ENCODE measurements at regions not wholly inside any gene's neighbourhood (a gene's known extent, or its start where the extent isn't known, plus 50 kb on each side); places are given as distances from the start of the nearest gene placed in this dataset.

DNA sequence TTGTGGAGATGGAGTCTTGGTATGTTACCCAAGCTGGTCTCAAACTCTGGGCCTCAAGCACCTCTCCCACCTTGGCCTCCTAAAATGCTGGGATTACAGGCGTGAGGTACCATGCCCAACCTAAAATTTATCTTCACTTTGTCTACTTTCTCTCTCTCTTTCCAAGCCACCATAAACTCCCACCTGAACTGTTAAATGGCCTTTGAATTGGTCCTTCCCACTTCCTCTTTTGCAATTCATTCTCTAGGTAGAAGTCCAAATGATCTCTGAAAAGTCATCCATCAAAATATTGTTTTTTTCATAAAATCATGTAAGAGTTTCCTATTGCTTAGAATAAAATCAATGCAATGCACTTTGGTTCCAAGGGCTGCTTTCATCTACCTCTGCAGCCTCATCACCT is 90.1 kb upstream of the CELF2 start:
- no peak for DNase-seq

DNA sequence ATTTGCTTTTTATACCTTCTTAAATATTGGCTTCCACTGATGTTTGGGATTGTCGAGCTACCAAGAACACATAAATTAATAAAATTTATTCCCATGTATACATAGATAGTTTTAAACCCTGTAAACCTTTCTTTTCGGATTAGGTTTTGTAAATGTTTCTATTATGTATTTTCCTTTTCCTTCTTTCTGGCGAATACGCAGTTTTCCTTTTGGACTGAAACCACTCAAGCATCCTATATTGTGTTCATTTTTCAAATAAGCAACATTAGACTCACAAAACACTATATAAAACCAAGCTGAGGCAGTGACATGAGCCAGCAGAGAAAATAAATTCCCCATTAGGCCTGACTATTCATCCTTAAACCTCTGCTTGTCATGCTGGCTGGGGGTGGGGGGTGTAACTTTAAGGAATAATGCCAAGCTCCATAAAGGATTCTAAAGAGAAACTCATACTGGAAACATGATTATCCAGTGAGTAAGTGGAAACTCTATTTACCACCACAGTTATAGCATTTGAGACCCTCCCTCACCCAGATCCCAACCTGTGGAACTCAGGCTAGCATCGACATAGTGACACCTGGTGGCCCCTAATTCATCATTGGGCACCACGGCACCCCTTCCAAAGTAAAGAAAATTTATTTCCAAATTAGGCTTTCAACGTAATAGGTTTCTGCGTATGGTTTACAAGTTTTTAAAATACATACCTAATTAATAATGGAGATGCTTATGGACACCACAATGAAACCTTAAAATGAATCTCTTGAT is 86.5 kb upstream of the CELF2 start:
- no peak for DNase-seq

GRCh38 chr10:10935032-10935431 is 82.6 kb upstream of the CELF2 start:
- DNase-seq, result no peak

- DNase-seq, result no peak
Measured at GRCh38 chr10:10938676-10939075, 79.0 kb upstream of the CELF2 start.

DNA sequence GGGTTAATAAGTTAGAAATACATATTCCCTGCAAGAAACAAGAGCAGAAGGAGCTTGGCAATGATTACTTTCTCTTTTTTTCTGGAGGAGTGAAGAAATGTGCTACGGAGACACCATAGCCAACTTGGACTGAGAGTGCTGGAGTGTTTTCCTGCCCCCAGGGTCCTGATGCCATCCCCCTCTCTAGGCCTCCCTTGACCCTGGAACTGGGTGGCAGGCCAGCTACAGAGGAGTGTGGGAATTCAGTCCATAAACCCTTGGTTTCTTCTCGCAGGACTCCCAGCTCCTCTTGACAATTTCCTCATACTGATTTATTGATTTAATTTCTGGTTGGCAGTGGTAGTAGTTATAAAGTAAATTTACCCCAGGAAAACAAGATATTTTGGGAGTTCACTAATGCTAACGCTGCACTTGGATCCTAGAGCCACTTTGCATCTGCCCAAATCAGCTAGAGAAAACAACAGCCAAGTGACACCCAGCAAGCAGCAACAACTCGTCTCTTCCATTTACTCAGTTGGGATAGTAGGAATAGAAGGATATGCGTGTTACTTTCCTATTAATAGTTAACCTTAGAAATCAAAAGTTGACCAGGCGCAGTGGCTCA is 76.4 kb upstream of the CELF2 start:
- no peak for DNase-seq

GRCh38 chr10:10942441-10942840 is 75.2 kb upstream of the CELF2 start:
- DNase-seq, result no peak

DNA sequence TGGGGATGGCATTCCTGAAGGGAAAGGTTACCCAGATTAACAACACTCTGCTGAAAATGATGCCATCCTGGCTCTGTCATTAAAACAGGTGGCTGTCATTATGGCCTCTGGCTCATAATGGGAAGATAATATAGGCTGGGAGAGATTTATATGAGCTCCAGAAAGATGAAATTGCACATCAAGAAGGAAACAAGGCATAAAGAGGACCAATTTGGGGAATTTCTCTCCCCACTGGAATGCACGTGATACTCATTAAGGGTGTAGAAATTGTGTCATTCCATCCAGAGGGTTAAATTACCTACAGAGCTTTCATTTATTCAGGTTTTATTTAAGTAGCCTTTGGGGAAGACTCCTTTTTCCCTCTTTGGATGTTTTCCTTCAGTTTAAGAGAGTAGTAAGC is 71.6 kb upstream of the CELF2 start:
- DNase-seq, result no peak

GRCh38 chr10:10946801-10947200 is 70.9 kb upstream of the CELF2 start:
- no peak for DNase-seq

GRCh38 chr10:10951675-10952074 is 66.0 kb upstream of the CELF2 start:
- no peak for DNase-seq

DNA sequence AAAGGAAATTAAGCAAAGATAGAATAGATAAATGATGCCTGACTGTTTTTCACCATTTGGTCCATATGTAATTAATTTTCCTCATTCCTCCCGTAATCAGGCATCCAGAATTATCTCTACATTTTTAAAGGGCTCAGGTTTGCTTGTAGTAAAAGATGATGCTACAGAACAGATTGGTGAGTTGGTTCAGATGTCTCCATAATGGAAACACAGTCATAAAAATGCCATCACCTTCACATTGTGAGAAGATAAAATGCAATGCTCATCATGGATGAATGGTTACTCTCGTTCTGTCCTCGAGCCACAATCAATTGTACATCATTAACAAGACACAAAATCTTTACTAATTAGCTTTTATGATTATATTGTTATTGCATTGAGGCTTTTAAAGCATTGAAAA is 64.9 kb upstream of the CELF2 start:
- DNase-seq, result no peak

DNA sequence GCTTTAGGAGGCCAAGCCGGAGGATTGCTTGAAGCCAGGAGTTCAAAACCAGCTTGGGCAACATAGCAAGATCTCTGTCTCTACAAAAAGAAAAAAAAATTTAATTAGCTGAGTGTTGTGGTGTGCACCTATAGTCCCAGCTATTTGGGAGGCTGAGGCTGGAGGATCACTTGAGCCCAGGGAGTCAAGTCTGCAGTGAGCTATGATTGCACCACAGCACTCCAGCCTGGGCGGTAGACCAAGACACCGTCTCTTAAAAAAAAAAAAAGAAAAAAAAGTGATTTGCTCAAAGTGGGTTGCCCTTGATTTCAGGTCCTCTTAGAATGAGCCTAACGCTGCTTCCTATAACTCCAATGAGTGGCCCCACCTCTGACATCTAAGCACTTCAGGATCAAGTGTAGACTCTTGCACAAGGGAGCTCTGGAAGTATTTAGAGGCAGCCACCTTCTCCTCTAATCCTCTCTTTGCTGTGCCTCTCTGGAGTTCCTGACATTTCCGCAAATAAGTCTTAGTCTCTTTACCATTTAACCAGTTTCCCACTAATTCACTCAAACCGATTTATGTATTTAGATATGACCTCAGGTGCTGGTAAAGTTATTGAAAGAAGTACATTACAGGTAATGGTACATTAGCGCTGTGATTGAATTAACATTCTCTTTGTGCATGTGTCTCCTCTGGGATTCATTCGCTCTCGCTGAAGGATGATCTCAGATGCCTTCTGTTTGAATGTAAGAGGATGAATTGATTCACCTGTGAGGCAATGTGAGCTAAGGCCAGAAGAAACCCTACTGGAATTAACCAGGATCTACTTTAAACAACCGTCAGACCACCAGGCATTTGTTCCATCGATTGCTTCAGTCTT is 60.8 kb upstream of the CELF2 start:
- DNase-seq, result no peak

DNA sequence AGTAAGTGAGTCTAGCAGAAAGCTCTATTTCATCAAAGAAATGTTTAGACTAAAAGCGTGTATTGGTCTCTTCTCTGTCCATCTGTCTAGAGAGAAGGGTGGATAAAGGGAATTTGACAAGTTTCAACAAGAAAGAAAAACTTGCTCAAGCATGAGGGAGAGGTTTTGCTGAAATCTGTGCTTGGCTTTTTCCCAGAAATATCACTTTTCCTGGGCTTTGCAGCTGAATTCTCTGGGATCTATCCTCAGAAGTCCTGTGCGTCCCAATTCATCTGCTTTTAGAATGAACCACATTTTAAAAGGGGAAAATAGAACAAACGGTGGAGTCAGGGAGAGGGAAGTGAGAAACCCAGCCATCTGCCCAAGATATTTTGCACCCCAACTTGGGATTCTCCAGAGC is 59.6 kb upstream of the CELF2 start:
- DNase-seq, result no peak

GRCh38 chr10:10959666-10960065 is 58.0 kb upstream of the CELF2 start:
- DNase-seq, result no peak

GRCh38 chr10:10960534-10960933 is 57.1 kb upstream of the CELF2 start:
- no peak for DNase-seq

GRCh38 chr10:10961072-10961471 is 56.6 kb upstream of the CELF2 start:
- no peak for DNase-seq

- no peak for DNase-seq
Measured at GRCh38 chr10:10967029-10967428, 50.6 kb upstream of the CELF2 start.

DNA sequence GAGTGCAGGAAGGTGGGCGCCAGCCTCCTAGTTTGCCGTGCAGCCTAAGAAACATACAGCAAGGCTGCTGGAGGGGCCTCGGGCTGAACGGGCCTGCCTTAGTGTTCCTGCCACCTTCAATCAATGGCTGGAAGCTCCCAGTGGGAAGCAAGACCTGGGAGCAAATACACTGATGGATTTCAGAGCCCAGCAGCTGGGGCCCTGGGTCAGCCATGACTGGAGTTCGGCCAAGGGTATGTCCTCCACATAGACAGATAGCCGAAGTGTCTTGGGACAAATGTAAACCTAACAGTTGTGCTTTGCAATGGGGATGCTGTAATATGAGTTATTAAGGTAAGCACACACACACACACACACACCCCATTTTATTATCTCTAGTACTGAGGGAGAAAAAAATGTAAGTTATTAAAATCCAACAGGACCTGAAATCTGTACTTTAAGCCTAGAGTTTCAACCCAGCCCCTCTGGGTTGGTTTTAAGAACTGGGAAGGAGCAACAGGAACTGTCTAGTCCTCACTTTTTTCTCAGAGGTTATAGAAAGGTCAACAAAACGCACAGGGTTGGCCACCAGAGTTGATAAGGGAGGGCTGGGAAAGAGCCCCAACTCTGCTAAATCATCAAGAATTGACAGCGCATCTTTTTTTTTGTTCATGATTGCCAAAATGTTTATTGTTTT is 50.0 kb upstream of the CELF2 start:
- no peak for DNase-seq

All from SIG-M5 (cell line).